GM21360 (cell line): ENCODE measurements at regions not wholly inside any gene's neighbourhood (a gene's known extent, or its start where the extent isn't known, plus 50 kb on each side); places are given as distances from the start of the nearest gene placed in this dataset.

Source experiments
- ATAC-seq: cut with Tn5 transposase; IDR thresholded peaks from one replicate; pipeline ENCODE4 v1.9.1; 2021; ENCODE audit warnings: mild to moderate bottlenecking, moderate library complexity; ENCODE audit not compliant: unreplicated experiment

- ATAC-seq: no peak
Measured at GRCh38 chr2:241924069-241924908, 54.8 kb downstream of the RTP5 start.

DNA sequence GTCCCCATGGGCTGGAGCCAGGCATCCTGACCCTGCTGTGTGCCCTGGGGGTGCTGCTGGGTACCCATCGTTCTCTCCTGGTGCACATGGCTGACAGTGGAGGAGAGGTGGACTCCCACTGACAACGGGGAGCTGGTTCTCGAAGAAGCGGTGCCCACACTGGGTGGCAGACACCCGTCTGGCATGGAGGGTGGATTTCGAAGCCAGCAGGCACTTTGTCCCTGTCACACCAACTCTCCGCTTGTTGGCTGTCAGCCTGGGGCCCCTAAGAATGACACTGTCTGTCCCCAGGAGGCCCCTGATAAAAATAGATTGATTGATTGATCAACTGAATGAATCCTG, 55.4 kb downstream of the RTP5 start:
- no peak for ATAC-seq

DNA sequence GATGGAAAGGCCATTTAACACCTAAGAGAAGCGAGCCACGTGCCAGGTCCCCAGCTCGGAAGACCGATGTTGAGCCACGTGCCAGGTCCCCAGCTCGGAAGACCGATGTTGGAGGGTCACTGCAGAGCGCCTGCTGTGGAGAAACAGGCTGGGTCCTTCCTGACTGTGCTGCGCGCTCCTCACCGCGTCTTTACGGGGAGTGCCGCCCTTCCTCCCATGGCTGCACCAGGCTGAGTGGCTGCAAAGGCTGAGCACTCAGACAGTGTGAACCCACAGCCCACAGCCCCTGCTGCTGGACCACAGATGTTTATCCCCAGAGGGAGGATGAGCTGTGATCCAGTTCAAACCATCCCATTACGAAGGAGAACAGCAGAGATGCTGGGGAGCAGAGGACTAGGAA, 55.7 kb downstream of the RTP5 start:
- no peak for ATAC-seq

DNA sequence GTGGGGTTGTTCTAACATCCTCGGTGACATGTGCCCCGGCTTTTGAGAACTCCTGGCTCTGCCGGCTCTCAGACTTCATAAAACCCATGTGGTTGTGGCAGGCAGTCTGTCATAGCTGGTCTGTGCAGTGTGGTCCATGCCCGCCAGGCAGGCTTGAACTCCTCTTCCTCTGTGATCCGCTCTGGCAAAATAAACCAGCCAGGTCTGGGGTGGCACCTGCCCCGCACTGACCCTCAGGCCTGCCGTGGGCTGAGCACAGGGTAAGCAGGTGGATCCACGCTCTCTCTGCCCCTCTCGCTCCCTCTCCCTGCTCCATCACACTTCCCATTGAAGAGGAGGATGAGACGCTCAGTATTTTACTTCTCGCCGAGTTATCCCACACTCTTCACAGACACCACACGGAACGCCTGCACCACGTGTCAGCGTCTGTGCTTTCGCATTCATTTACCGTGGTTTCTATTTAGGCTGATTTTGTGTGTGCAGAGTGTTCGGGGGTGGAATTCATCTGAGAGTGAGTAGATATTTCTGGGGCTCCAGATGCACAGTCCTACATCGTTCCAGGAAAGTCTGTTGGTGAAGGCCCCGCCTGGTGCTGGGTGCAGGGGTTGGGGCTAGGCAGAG, 56.4 kb downstream of the RTP5 start:
- no peak for ATAC-seq

DNA sequence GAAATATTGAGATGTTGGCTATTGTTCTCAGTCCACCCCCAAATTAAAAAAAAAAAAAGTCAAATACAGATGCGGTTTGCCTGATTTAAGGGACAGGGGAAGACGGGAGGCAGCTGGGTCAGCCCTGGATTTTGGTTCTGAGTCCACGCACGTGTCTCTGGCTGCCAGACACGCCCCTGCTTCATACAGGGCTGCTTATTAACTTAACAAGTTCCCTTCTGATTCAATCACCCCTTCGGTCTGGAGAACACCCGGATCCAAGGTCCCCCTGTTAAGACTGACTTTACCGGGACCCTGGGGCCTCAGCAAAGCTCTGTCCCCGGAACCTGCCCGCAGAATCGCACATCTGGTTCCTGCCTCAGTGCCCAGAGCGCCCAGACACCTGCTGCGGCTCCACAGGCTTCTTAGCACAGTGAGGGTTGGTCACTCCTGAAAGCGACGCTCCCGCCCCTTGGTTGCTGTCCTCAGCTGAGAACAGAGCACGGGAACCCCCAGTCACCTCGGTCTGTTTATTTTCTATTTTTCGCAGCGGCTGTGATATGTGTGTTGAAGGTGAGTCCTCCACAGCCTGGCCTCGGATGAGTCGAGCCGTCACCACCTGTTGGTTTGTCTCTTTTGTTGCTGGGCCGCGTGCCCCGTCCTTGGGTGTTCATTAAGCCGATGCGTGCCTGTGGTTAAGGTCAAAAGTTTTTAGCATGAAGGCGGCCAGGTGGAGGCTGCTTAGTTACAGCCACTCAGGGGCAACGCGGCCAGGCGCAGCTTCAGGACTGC, 57.2 kb downstream of the RTP5 start:
- no peak for ATAC-seq

DNA sequence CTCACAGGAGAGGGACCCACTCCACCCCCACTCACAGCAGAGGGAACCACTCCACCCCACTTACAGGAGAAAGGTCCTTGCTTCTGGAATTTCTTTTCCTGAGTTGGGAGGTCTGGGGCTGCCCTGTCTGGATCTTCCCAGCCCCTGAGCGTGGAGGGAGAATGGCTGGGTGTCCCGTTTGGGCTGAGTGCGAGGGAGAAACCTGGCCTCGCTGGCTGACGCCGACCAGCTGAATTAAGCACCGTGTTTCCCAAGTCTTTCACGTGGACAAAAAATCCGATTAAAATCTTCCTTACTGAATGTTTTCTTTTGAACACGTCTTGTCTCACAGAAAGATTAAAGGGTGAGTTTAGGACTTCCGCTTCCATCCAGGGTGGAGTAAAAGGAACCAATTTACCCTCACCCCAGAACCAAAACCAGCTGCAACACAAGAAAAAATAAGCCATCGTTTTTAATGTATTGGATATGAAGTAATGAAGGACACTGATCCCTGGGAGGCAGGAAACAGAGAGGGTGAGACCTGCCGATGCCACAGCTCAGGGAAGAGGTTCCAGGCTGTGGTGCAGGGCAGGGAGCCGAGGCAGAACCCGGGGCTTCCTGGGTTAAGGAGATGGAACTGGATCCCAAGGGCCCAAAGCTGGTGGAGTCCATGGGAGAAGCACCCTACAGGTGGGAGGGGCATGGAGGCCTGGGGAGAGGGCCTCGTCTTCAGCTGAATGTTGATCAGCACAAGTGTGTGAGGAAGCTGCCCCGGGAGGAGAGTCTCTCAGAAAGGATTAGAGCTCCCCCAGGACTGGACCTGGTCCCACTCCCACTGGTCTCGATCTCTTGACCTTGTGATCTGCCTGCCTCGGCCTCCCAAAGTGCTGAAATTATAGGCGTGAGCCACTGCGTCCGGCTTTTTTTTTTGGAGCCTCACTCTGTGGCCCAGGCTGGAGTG, 60.3 kb downstream of the RTP5 start:
- no peak for ATAC-seq

GRCh38 chr2:241931084-241931975, 61.8 kb downstream of the RTP5 start:
- ATAC-seq: no peak

DNA sequence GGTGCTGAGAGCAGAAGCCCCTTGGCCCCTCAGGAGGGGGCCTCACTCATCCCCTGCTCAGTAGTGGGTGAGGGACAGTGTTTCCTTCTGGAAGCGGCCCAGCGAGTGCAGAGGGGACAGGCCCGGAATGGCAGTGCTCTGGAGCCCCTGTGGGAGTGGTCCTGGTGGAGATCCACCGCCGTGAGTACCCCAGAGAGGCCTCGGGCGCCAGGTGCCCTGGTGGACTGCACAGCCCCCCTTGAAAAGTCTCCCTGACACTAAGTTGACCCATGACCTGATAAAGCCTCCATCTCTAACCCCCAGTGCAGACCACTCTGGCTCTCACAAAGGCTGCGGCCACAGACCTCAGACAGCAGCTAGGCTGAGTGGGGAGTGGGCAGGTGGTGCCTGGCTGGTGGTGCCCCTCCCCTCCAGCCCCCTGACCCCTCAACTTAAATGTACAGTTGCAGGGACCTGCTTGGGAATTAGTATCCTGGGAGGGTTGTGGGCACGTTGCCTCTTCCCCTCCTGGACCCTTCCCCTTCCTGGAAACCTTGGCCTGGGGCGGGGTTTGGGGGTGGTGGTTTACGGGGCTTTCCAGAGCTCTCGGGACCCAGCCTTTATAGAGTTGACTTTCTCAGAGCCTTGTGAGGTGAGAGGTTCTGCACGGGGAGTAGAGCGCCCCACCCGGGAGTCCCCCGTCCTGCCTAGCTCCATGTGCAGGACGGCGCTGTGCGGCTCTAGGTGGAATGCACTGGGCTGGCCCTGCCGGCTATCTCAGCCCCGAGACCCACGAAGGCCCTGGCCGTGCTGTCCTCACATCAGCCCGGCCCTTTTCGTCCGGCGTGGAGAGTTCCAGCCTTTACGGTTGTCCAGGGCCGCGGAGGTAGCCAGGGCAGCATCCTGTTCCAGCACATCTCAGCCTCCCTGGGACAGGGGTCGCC, 62.7 kb downstream of the RTP5 start:
- ATAC-seq: no peak

DNA sequence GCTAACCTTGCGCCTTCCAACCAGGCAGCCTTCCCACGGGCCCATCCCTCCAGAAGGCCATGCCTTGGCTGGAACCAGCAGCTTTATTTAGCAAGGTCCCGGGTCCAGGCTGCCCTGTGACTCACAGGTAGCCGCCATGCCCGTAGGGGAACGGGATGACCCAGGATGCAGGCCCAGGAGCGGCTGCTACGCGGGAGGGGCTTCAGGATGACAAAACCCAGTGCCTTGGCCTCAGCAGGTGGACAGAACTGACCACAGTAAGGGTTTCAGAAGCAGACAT, 63.3 kb downstream of the RTP5 start:
- ATAC-seq: no peak

- no peak for ATAC-seq
Measured at GRCh38 chr2:241933179-241933911, 63.8 kb downstream of the RTP5 start.

DNA sequence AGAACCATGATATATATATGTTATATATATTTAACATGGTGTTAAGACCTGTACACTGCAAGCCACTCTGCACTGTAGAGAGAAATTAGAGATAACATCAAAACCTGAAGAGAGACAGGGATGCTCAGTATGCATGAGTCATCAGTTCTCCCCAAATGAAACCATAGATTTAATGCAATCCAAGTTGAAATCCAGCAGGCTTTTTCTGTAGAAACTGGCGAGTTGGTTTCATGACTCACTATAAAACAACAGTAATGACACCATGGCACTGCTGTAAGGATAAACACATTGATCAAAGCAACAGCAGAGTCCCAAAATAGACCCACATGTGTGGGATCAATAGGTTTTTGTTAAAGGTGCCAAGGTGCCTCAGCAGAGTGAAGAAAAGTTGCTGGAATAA, 65.8 kb downstream of the RTP5 start:
- ATAC-seq: no peak

DNA sequence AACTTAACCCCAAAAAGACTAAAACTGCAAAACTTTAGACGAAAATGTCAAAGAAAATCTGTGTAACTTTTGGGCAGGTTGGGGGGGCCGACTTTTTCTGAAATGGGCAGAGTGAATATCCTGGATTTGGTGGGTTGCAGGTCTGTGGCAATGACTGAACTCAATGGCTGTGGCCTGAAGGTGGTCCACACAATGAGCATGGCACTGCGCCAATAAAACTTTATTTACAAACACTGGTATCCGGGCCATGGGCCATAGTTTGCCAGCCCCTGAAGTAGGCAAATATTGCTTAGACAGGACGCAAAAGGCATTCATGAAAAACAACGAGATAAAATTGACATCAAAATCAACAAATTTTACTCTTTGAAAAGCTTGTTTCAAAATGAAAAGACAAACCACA, 66.2 kb downstream of the RTP5 start:
- ATAC-seq: no peak

- no peak for ATAC-seq
Measured at GRCh38 chr2:241936457-241937133, 67.1 kb downstream of the RTP5 start.

GRCh38 chr2:241937297-241937696, 67.8 kb downstream of the RTP5 start:
- no peak for ATAC-seq

- no peak for ATAC-seq
Measured at GRCh38 chr2:241939541-241939940, 70.0 kb downstream of the RTP5 start.

DNA sequence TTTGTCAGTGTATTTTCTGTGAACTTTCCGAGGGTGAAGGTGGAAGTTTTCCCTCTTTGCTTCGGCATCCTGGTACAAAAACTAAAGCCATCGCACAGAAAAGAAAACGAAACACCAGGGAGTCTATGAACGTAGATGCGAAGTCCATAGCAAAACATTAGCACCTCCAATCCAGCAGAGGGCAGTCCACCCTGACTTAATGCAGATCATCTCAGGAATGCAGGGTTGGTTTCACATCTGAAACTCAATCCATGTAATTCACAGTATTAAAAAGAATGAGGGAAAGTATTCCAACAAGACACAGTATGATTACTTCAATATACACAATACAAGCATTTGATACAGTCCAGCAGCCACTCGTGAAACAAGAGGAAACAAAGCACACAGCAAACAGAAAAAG, 70.8 kb downstream of the RTP5 start:
- no peak for ATAC-seq

- no peak for ATAC-seq
Measured at GRCh38 chr2:241941691-241942301, 72.3 kb downstream of the RTP5 start.
